Smooth muscle cell (in vitro differentiated cells): ENCODE measurements at regions not wholly inside any gene's neighbourhood (a gene's known extent, or its start where the extent isn't known, plus 50 kb on each side); places are given as distances from the start of the nearest gene placed in this dataset.

ENCODE experiments used
- DNase-seq: peaks from one replicate; lab custom pipeline; 2025; ENCODE audit not compliant: unreplicated experiment; lab: John Stamatoyannopoulos, UW
- H2AFZ ChIP-seq: fragments of 200-600 bp; sonication (generic); 2 replicates; pipeline ENCODE4 v1.6.0; 2016; ENCODE audit warnings: antibody characterized with exemption, low read depth, mild to moderate bottlenecking
- H3F3A ChIP-seq: fragments of 200-600 bp; sonication (generic); 2 replicates; pipeline ENCODE4 v1.6.0; 2017; ENCODE audit warnings: antibody characterized with exemption, low read depth
- H3K27ac ChIP-seq: fragments of 200-600 bp; sonication (generic); 2 replicates; pipeline ENCODE4 v1.5.1; 2016; ENCODE audit warnings: low read depth, mild to moderate bottlenecking
- H3K27me3 ChIP-seq: fragments of 200-600 bp; sonication (generic); 2 replicates; pipeline ENCODE4 v1.6.1; 2016; ENCODE audit warnings: low read depth, mild to moderate bottlenecking
- H3K36me3 ChIP-seq: fragments of 200-600 bp; sonication (generic); 2 replicates; pipeline ENCODE4 v1.5.1; 2016; ENCODE audit warnings: low read depth
- H3K4me1 ChIP-seq: fragments of 200-600 bp; sonication (generic); 2 replicates; pipeline ENCODE4 v1.5.1; 2016; ENCODE audit warnings: low read depth
- H3K4me2 ChIP-seq: fragments of 200-600 bp; sonication (generic); 2 replicates; pipeline ENCODE4 v1.6.0; 2016; ENCODE audit warnings: mild to moderate bottlenecking
- H3K4me3 ChIP-seq: fragments of 200-600 bp; sonication (generic); 2 replicates; pipeline ENCODE4 v1.5.1; 2016; ENCODE audit warnings: mild to moderate bottlenecking
- H3K79me2 ChIP-seq: fragments of 200-600 bp; sonication (generic); 2 replicates; pipeline ENCODE4 v1.6.0; 2016; ENCODE audit warnings: low read depth, mild to moderate bottlenecking
- H3K9ac ChIP-seq: fragments of 200-600 bp; sonication (generic); 2 replicates; pipeline ENCODE4 v1.6.0; 2016; ENCODE audit warnings: low read depth
- H3K9me3 ChIP-seq: fragments of 200-600 bp; sonication (generic); replicated peaks from 2 replicates; pipeline ENCODE4 v1.5.1; 2016; ENCODE audit warnings: low read depth
- H4K20me1 ChIP-seq: fragments of 200-600 bp; sonication (generic); 2 replicates; pipeline ENCODE4 v1.6.0; 2016; ENCODE audit warnings: low read depth
- WGBS: methylation state at CpG from one replicate; pipeline ENCODE4 v1.1.7; 2016; ENCODE audit warnings: low lambda C conversion rate; 5-methylcytosine and 5-hydroxymethylcytosine counted together
- TF ChIP-seq, protein P1 (sequence below): fragments of 200-600 bp; sonication (generic); IDR thresholded peaks from 2 replicates; pipeline ENCODE4 v1.5.1; 2017; ENCODE audit warnings: borderline replicate concordance, mild to moderate bottlenecking, antibody characterized with exemption; ENCODE audit not compliant: insufficient read depth, poor library complexity, severe bottlenecking

DNA sequence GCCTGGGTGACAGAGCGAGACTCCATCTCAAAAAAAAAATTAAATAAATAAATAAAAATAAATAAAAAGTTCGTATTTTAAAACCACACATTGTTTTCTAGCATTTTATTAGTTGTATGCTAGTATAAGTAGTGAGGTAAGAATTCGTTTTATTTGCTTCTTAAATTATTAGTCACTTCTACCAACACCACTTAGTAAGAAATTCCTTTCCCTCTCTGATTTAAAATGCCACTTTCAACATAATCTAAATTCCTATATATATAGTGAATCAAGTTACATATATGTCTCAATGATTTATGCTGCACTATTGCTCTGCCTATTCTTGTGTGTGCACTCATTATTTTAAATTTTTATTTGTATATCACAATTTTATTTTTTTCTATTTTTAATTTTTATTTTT is 72.1 kb downstream of the MAGEC1 start:
- Histone ChIP-seq H3K27ac (no peak overlapping the region), H3F3A (no peaks in the 10 kb centered on the region), H3K4me1 (no peaks in the 10 kb centered on the region), H3K9me3 (no peaks in the 10 kb centered on the region), H3K36me3 (no peaks in the 10 kb centered on the region), H3K79me2 (no peaks in the 10 kb centered on the region), H3K27me3 (no peaks in the 10 kb centered on the region), H3K4me3 (no peak overlapping the region), H2AFZ (no peak overlapping the region), H4K20me1 (no peaks in the 10 kb centered on the region), H3K9ac (no peak overlapping the region), H3K4me2 (no peak overlapping the region)
- TF ChIP-seq, protein P1, sequence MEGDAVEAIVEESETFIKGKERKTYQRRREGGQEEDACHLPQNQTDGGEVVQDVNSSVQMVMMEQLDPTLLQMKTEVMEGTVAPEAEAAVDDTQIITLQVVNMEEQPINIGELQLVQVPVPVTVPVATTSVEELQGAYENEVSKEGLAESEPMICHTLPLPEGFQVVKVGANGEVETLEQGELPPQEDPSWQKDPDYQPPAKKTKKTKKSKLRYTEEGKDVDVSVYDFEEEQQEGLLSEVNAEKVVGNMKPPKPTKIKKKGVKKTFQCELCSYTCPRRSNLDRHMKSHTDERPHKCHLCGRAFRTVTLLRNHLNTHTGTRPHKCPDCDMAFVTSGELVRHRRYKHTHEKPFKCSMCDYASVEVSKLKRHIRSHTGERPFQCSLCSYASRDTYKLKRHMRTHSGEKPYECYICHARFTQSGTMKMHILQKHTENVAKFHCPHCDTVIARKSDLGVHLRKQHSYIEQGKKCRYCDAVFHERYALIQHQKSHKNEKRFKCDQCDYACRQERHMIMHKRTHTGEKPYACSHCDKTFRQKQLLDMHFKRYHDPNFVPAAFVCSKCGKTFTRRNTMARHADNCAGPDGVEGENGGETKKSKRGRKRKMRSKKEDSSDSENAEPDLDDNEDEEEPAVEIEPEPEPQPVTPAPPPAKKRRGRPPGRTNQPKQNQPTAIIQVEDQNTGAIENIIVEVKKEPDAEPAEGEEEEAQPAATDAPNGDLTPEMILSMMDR: no peak
- WGBS: 67% methylated on average over 3 of the region's 3 CpGs
- DNase-seq: no peak

GRCh38 chrX:141969706-141970105 is 66.0 kb downstream of the MAGEC1 start:
- Histone ChIP-seq H2AFZ (no peak overlapping the region), H3K4me3 (no peak overlapping the region), H3K9me3 (no peaks in the 10 kb centered on the region), H3K4me2 (no peak overlapping the region), H3F3A (no peaks in the 10 kb centered on the region), H3K27me3 (no peaks in the 10 kb centered on the region), H3K9ac (no peak overlapping the region), H3K4me1 (no peaks in the 10 kb centered on the region), H4K20me1 (no peaks in the 10 kb centered on the region), H3K36me3 (no peaks in the 10 kb centered on the region), H3K79me2 (no peaks in the 10 kb centered on the region), H3K27ac (no peak overlapping the region)
- TF ChIP-seq, protein P1: no peak
- DNase-seq: no peak

- 75% methylated on average over 4 of the region's 4 CpGs for WGBS
- H3K36me3 ChIP-seq: no peaks in the 10 kb centered on the region
Observed at GRCh38 chrX:141960578-141960977, 56.9 kb downstream of the MAGEC1 start.

More at GRCh38 chrX:141960578-141960977, 56.9 kb downstream of the MAGEC1 start:
- Histone ChIP-seq H2AFZ (no peak overlapping the region), H3K79me2 (no peaks in the 10 kb centered on the region), H3K9me3 (no peaks in the 10 kb centered on the region), H3F3A (no peaks in the 10 kb centered on the region), H3K4me1 (no peaks in the 10 kb centered on the region), H3K4me2 (no peak overlapping the region), H3K9ac (no peak overlapping the region), H4K20me1 (no peaks in the 10 kb centered on the region), H3K27ac (no peak overlapping the region), H3K27me3 (no peaks in the 10 kb centered on the region), H3K4me3 (no peak overlapping the region)
- TF ChIP-seq, protein P1: no peak
- DNase-seq: no peak
